GM23248 (cell line): ENCODE measurements at regions not wholly inside any gene's neighbourhood (a gene's known extent, or its start where the extent isn't known, plus 50 kb on each side); places are given as distances from the start of the nearest gene placed in this dataset.

Source experiments
- DNase-seq: peaks from one replicate; pipeline ENCODE4 v3.0.0-alpha.2; 2015
- H2AFZ ChIP-seq: fragments of 200-600 bp; sonication (generic); 2 replicates; pipeline ENCODE4 v1.6.1; 2016; ENCODE audit warnings: antibody characterized with exemption
- H3F3A ChIP-seq: fragments of 200-600 bp; sonication (generic); 2 replicates; pipeline ENCODE4 v1.6.1; 2016; ENCODE audit warnings: mild to moderate bottlenecking, antibody characterized with exemption, mixed run types; ENCODE audit not compliant: insufficient read depth
- H3K27ac ChIP-seq: fragments of 200-600 bp; sonication (generic); 2 replicates; pipeline ENCODE4 v1.5.1; 2016; ENCODE audit warnings: mild to moderate bottlenecking
- H3K27me3 ChIP-seq: fragments of 200-600 bp; sonication (generic); replicated peaks from 2 replicates; pipeline ENCODE4 v1.6.1; 2016; ENCODE audit warnings: mild to moderate bottlenecking; ENCODE audit not compliant: insufficient read depth
- H3K36me3 ChIP-seq: fragments of 200-600 bp; sonication (generic); 2 replicates; pipeline ENCODE4 v1.6.1; 2016; ENCODE audit warnings: low read depth, mild to moderate bottlenecking
- H3K4me1 ChIP-seq: fragments of 200-600 bp; sonication (generic); 2 replicates; pipeline ENCODE4 v1.6.1; 2016; ENCODE audit warnings: mild to moderate bottlenecking; ENCODE audit not compliant: insufficient read depth
- H3K4me2 ChIP-seq: fragments of 200-600 bp; sonication (generic); one replicate; pipeline ENCODE4 v1.6.1; 2016; ENCODE audit warnings: mild to moderate bottlenecking; ENCODE audit not compliant: unreplicated experiment
- H3K4me3 ChIP-seq: fragments of 200-600 bp; sonication (generic); 2 replicates; pipeline ENCODE4 v1.5.1; 2016; ENCODE audit warnings: mild to moderate bottlenecking
- H3K79me2 ChIP-seq: fragments of 200-600 bp; sonication (generic); 2 replicates; pipeline ENCODE4 v1.6.1; 2016; ENCODE audit warnings: mild to moderate bottlenecking; ENCODE audit not compliant: insufficient read depth
- H3K9ac ChIP-seq: fragments of 200-600 bp; sonication (generic); 2 replicates; pipeline ENCODE4 v1.6.1; 2016; ENCODE audit warnings: mild to moderate bottlenecking
- H3K9me2 ChIP-seq: fragments of 200-600 bp; sonication (generic); 2 replicates; pipeline ENCODE4 v1.6.1; 2016; ENCODE audit warnings: mixed run types, mild to moderate bottlenecking, moderate library complexity; ENCODE audit not compliant: insufficient read depth
- H3K9me3 ChIP-seq: fragments of 200-600 bp; sonication (generic); one replicate; pipeline ENCODE4 v1.6.1; 2017; ENCODE audit warnings: low read depth
- H4K20me1 ChIP-seq: fragments of 200-600 bp; sonication (generic); 2 replicates; pipeline ENCODE4 v1.6.0; 2016; ENCODE audit not compliant: insufficient read depth
- EZH2 ChIP-seq: fragments of 200-600 bp; sonication (generic); IDR thresholded peaks from 2 replicates; pipeline ENCODE4 v1.6.1; 2018; ENCODE audit warnings: antibody characterized with exemption, mild to moderate bottlenecking; ENCODE audit not compliant: insufficient read depth, poor library complexity, severe bottlenecking
- EZH2phosphoT487 ChIP-seq: fragments of 200-600 bp; sonication (generic); IDR thresholded peaks from 2 replicates; pipeline ENCODE4 v1.6.1; 2018; ENCODE audit warnings: antibody characterized with exemption, moderate library complexity, mild to moderate bottlenecking, low read depth; ENCODE audit not compliant: insufficient read depth
- WGBS, 2 experiments: methylation state at CpG; one replicate each; pipeline ENCODE4 v1.1.6; 2015 to 2017; ENCODE audit warnings: low lambda C conversion rate in 2 of 2, low coverage in 1 of 2; ENCODE audit errors: missing lambda C conversion rate in 2 of 2; 5-methylcytosine and 5-hydroxymethylcytosine counted together
- in situ Hi-C: fragments of 300-500 bp; cut with MboI; formaldehyde crosslinking; loops from 2 replicates; pipeline ENCODE4 v1.15.0; 2020

DNA sequence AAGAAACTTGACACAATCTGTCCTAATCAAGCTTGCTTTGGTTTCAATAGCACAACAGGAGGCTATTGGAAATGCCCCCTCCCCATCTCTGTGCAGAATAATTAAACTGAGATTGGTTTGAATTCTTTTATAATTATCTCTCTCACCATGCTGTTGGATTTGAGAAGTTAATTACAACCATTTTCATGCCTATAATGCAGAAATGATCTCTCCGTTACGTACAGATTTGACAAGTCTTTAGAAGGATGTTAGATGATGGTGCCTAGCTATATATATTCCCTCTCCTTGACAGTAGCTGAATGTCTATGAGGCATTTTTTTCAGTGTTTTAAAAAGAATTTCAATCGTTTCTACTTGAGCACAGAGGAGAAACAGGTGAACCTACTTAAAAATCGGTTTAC, 488.4 kb upstream of the TECRL start:
- WGBS, 2 experiments = 37 to 44% methylated on average over 4 of the region's 4 CpGs
- no peaks in the 10 kb centered on the region for H3K9me2 ChIP-seq
- DNase-seq = no peak
- H3K4me3 ChIP-seq = no peak overlapping the region
- H3K27ac ChIP-seq = no peak overlapping the region
- H3K9ac ChIP-seq = no peak overlapping the region
- H3K36me3 ChIP-seq = no peaks in the 10 kb centered on the region
- no peaks in the 10 kb centered on the region for H3F3A ChIP-seq
- H2AFZ ChIP-seq = no peak overlapping the region
- in situ Hi-C loops = no loop called here
- no peaks in the 10 kb centered on the region for H3K27me3 ChIP-seq
- no peaks in the 10 kb centered on the region for H3K9me3 ChIP-seq
- no peaks in the 10 kb centered on the region for H4K20me1 ChIP-seq
- no peaks in the 10 kb centered on the region for H3K79me2 ChIP-seq
- no peak overlapping the region for H3K4me2 ChIP-seq
- TF ChIP-seq EZH2 = no peak
- H3K4me1 ChIP-seq = no peaks in the 10 kb centered on the region

- TF ChIP-seq EZH2phosphoT487 = no peak
- no peak for TF ChIP-seq EZH2
- no peak for DNase-seq
- no peaks in the 10 kb centered on the region for H3K4me1 ChIP-seq
- no peaks in the 10 kb centered on the region for H3K9me3 ChIP-seq
- in situ Hi-C loops = no loop called here
- no peak overlapping the region for H3K27ac ChIP-seq
- no peaks in the 10 kb centered on the region for H3K27me3 ChIP-seq
- no peaks in the 10 kb centered on the region for H3K9me2 ChIP-seq
- no peak overlapping the region for H3K4me3 ChIP-seq
- H3K36me3 ChIP-seq = no peaks in the 10 kb centered on the region
- H3K79me2 ChIP-seq = no peaks in the 10 kb centered on the region
- no peak overlapping the region for H3K4me2 ChIP-seq
- H2AFZ ChIP-seq = no peak overlapping the region
- H4K20me1 ChIP-seq = no peaks in the 10 kb centered on the region
- no peak overlapping the region for H3K9ac ChIP-seq
- no peaks in the 10 kb centered on the region for H3F3A ChIP-seq
Measured at GRCh38 chr4:64895031-64895430, 485.8 kb upstream of the TECRL start.

GRCh38 chr4:64893205-64893604, 484.0 kb upstream of the TECRL start:
- H3K79me2 ChIP-seq = no peaks in the 10 kb centered on the region
- H3K4me1 ChIP-seq = no peaks in the 10 kb centered on the region
- no peak overlapping the region for H3K9ac ChIP-seq
- in situ Hi-C loops = no loop called here
- no peak overlapping the region for H3K4me3 ChIP-seq
- no peaks in the 10 kb centered on the region for H3F3A ChIP-seq
- TF ChIP-seq EZH2phosphoT487 (no peak), EZH2 (no peak)
- no peak overlapping the region for H3K27ac ChIP-seq
- no peaks in the 10 kb centered on the region for H3K9me2 ChIP-seq
- no peaks in the 10 kb centered on the region for H3K9me3 ChIP-seq
- no peaks in the 10 kb centered on the region for H4K20me1 ChIP-seq
- H3K27me3 ChIP-seq = no peaks in the 10 kb centered on the region
- H3K4me2 ChIP-seq = no peak overlapping the region
- no peaks in the 10 kb centered on the region for H3K36me3 ChIP-seq
- no peak for DNase-seq
- no peak overlapping the region for H2AFZ ChIP-seq
- 21 to 24% methylated on average over 5 of the region's 5 CpGs for WGBS, 2 experiments

- no peaks in the 10 kb centered on the region for H4K20me1 ChIP-seq
- 6 to 10% methylated on average over 5 of the region's 5 CpGs for WGBS, 2 experiments
- H3K27me3 ChIP-seq = no peaks in the 10 kb centered on the region
- H3K4me2 ChIP-seq = no peak overlapping the region
- H3K79me2 ChIP-seq = no peaks in the 10 kb centered on the region
- no peaks in the 10 kb centered on the region for H3K9me2 ChIP-seq
- DNase-seq = no peak
- no peak overlapping the region for H3K9ac ChIP-seq
- no peaks in the 10 kb centered on the region for H3F3A ChIP-seq
- TF ChIP-seq EZH2phosphoT487 = no peak
- no peak for TF ChIP-seq EZH2
- no peaks in the 10 kb centered on the region for H3K36me3 ChIP-seq
- in situ Hi-C loops = no loop called here
- H3K4me3 ChIP-seq = no peak overlapping the region
- H3K27ac ChIP-seq = no peak overlapping the region
- H3K9me3 ChIP-seq = no peaks in the 10 kb centered on the region
- H3K4me1 ChIP-seq = no peaks in the 10 kb centered on the region
- no peak overlapping the region for H2AFZ ChIP-seq
Measured at GRCh38 chr4:64889906-64890610, 480.8 kb upstream of the TECRL start.

GRCh38 chr4:64883087-64883807, 474.0 kb upstream of the TECRL start:
- no peaks in the 10 kb centered on the region for H3K27me3 ChIP-seq
- H3K4me2 ChIP-seq = no peak overlapping the region
- no peak overlapping the region for H3K9ac ChIP-seq
- H3K9me3 ChIP-seq = no peaks in the 10 kb centered on the region
- no peaks in the 10 kb centered on the region for H3K4me1 ChIP-seq
- H3K79me2 ChIP-seq = no peaks in the 10 kb centered on the region
- no peak overlapping the region for H2AFZ ChIP-seq
- no peak overlapping the region for H3K4me3 ChIP-seq
- H3K9me2 ChIP-seq = no peaks in the 10 kb centered on the region
- no peak for TF ChIP-seq EZH2
- TF ChIP-seq EZH2phosphoT487 = no peak
- 21 to 22% methylated on average over 5 of the region's 5 CpGs for WGBS, 2 experiments
- H4K20me1 ChIP-seq = no peaks in the 10 kb centered on the region
- H3K27ac ChIP-seq = no peak overlapping the region
- no peaks in the 10 kb centered on the region for H3F3A ChIP-seq
- in situ Hi-C loops = no loop called here
- DNase-seq = no peak
- no peaks in the 10 kb centered on the region for H3K36me3 ChIP-seq
